Sigmoid colon (tissue), 6 donors: ENCODE measurements at regions not wholly inside any gene's neighbourhood (a gene's known extent, or its start where the extent isn't known, plus 50 kb on each side); places are given as distances from the start of the nearest gene placed in this dataset.

Experiments used
- DNase-seq: peaks from one replicate; pipeline ENCODE4 v3.0.0-alpha.2; 2019
- H3K27ac ChIP-seq, 4 donors: fragments of 200-600 bp; sonication (generic); one replicate each; pipeline ENCODE4 v1.5.1; 2016 to 2019; ENCODE audit warnings: mild to moderate bottlenecking in 1 of 4
- H3K27me3 ChIP-seq, 3 donors: fragments of 200-600 bp; sonication (generic); one replicate each; pipeline ENCODE4 v1.5.1; 2019; ENCODE audit warnings: mild to moderate bottlenecking in 1 of 3
- H3K36me3 ChIP-seq, 4 donors: fragments of 200-600 bp; sonication (generic); one replicate each; pipeline ENCODE4 v1.5.1; 2016 to 2019
- H3K4me1 ChIP-seq, 4 donors: fragments of 200-600 bp; sonication (generic); one replicate each; pipeline ENCODE4 v1.5.1; 2017 to 2019
- H3K4me3 ChIP-seq, 4 donors: fragments of 200-600 bp; sonication (generic); one replicate each; pipeline ENCODE4 v1.5.1; 2017 to 2019; ENCODE audit warnings: mild to moderate bottlenecking in 2 of 4, moderate library complexity in 1 of 4
- H3K9me3 ChIP-seq, 4 donors: fragments of 200-600 bp in 3 of 4; sonication (generic) in 3 of 4; one replicate each; pipeline versions ENCODE4 v1.5.1 to v1.6.1; 2013 to 2019
- EP300 ChIP-seq, 4 donors: sonication (generic); formaldehyde crosslinking; IDR thresholded peaks; one replicate each; pipeline ENCODE4 v1.6.1; 2017; ENCODE audit warnings: antibody characterized with exemption in 4 of 4
- POLR2A ChIP-seq, 2 donors: fragments of 450-650 bp; IDR thresholded peaks; one replicate each; pipeline ENCODE4 v1.6.1; 2016; ENCODE audit warnings: antibody characterized with exemption in 2 of 2, mild to moderate bottlenecking in 2 of 2, moderate library complexity in 2 of 2
- POLR2AphosphoS5 ChIP-seq, 4 donors: sonication (generic); formaldehyde crosslinking; IDR thresholded peaks; one replicate each; pipeline ENCODE4 v1.6.1; 2017; ENCODE audit warnings: antibody characterized with exemption in 4 of 4
- WGBS, 2 donors: extraction: QIAGEN DNeasy Blood & Tissue Kit; methylation state at CpG; one replicate each; pipeline ENCODE4 v1.1.7; 2013; 5-methylcytosine and 5-hydroxymethylcytosine counted together
- intact Hi-C: fragments of 100-400 bp; cut with DNase I; formaldehyde crosslinking; loops from one replicate; pipeline ENCODE4 v1.15.1; 2023
- TF ChIP-seq, protein P1 (sequence below), 4 experiments: fragments of 450-650 bp in 3 of 4; fragments of 200-600 bp in 1 of 4; IDR thresholded peaks; one replicate each; pipeline ENCODE4 v1.5.1; 2016 to 2019; ENCODE audit warnings: antibody characterized with exemption in 4 of 4, mild to moderate bottlenecking in 3 of 4, moderate library complexity in 2 of 4
- donor health status: healthy with polysubstance abuse.
- donor health status: healthy.

DNA sequence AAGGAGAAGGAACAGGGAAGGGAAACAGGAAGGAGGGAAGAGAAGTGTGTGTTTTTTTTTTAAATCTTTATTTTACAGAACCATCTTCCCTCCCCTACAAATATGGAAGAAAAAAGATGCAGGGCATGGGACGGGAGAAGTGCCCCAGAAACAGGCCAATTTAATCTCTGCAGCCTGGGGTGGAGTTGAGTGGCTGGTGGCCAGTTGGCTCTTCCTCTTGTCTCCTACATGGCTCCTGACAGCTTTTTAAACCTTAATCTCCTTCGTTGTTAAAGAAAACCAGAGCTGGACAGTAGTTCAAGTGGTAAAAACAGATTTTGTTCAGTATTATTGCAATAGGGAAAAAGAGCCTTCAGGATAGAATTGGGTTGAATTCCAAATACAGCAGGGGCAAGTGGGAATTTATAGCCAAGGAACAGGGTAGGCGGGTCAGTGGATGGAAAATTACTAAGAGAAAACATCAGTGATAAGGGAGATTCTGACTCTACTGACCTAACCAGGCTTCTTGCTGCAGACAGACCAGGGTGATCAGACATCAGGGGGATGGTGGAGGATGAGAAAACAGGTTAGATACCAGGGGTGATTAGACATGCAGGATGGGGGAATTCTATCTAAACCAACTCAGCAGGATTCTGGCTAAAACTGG is 125.1 kb upstream of the CLINT1 start:
- Histone ChIP-seq H3K9me3 (peaks cover 0 to 2% (median 0%) of the 10 kb centered on the region in 4 donors), H3K36me3 (no peaks in the 10 kb centered on the region), H3K4me3 (no peak overlapping the region), H3K27ac (peak overlapping the region in 3 of 4 donors; percentile 25 to 50 (median 42)), H3K27me3 (no peaks in the 10 kb centered on the region), H3K4me1 (peaks cover 0 to 15% (median 14%) of the 10 kb centered on the region in 4 donors)
- intact Hi-C loops = no loop called here
- TF ChIP-seq POLR2A (IDR thresholded peaks at IDR 0.05) (no peak), EP300 (IDR thresholded peaks at IDR 0.05) (no peak), POLR2AphosphoS5 (IDR thresholded peaks at IDR 0.05) (no peak)
- TF ChIP-seq, protein P1, sequence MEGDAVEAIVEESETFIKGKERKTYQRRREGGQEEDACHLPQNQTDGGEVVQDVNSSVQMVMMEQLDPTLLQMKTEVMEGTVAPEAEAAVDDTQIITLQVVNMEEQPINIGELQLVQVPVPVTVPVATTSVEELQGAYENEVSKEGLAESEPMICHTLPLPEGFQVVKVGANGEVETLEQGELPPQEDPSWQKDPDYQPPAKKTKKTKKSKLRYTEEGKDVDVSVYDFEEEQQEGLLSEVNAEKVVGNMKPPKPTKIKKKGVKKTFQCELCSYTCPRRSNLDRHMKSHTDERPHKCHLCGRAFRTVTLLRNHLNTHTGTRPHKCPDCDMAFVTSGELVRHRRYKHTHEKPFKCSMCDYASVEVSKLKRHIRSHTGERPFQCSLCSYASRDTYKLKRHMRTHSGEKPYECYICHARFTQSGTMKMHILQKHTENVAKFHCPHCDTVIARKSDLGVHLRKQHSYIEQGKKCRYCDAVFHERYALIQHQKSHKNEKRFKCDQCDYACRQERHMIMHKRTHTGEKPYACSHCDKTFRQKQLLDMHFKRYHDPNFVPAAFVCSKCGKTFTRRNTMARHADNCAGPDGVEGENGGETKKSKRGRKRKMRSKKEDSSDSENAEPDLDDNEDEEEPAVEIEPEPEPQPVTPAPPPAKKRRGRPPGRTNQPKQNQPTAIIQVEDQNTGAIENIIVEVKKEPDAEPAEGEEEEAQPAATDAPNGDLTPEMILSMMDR (IDR thresholded peaks at IDR 0.05) = no peak
- DNase-seq = no peak
- WGBS, 2 donors = 71 to 81% methylated on average over 3 of the region's 3 CpGs

DNA sequence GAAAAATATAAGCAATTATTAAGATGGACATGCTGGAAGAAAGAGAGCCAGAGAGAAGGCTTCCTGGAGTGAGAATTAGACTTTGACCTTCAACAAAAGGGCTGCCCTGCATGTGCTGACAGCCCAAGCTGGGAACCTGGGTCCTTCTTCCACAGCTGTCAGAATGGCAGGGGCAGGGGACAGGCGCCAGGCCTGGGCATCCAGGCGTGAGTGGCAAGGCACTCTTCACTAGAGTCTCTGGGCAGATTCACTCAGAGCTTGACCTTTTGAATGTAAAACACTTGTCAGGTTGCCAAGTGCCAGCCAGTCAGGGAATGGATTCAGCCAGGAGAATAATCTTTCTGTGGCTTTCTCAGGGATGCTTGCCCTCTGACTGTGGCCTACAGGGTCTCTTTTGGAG is 119.1 kb upstream of the CLINT1 start:
- Histone ChIP-seq H3K4me1 (peaks cover 0 to 2% (median under 1%) of the 10 kb centered on the region in 4 donors), H3K27ac (no peak overlapping the region), H3K27me3 (no peaks in the 10 kb centered on the region), H3K9me3 (no peaks in the 10 kb centered on the region), H3K4me3 (no peak overlapping the region), H3K36me3 (no peaks in the 10 kb centered on the region)
- TF ChIP-seq POLR2AphosphoS5 (IDR thresholded peaks at IDR 0.05) (no peak), EP300 (IDR thresholded peaks at IDR 0.05) (no peak), POLR2A (IDR thresholded peaks at IDR 0.05) (no peak)
- TF ChIP-seq, protein P1 (IDR thresholded peaks at IDR 0.05) = no peak
- no peak for DNase-seq
- WGBS, 2 donors = 60 to 79% methylated on average over 2 of the region's 2 CpGs
- intact Hi-C loops = no loop called here

DNA sequence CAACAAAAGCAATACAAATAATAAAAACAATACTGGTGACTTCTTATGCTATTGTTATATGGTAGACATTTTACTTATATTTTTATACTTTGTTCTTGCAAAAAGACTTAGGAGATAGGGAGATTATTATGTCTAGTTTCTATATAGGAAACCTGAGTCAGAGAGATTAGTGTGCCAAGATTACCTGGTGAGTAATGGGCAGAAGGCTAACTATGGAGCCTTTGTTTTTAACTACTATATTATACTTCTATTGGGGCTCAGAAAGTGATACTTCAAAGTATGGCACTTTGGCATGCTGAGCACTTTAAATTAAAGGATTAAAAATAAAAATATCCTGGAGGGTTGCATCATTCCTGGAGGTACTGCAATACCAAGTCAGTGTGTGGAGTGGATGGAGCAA is 117.5 kb upstream of the CLINT1 start:
- no peak overlapping the region for H3K27ac ChIP-seq
- no peaks in the 10 kb centered on the region for H3K36me3 ChIP-seq
- H3K9me3 ChIP-seq = no peaks in the 10 kb centered on the region
- H3K4me3 ChIP-seq = no peak overlapping the region
- H3K27me3 ChIP-seq = no peaks in the 10 kb centered on the region
- TF ChIP-seq, protein P1 (IDR thresholded peaks at IDR 0.05) = no peak
- TF ChIP-seq POLR2A (IDR thresholded peaks at IDR 0.05) (no peak), POLR2AphosphoS5 (IDR thresholded peaks at IDR 0.05) (no peak), EP300 (IDR thresholded peaks at IDR 0.05) (no peak)
- intact Hi-C loops = no loop called here
- peaks cover 2 to 17% (median 12%) of the 10 kb centered on the region in 4 donors for H3K4me1 ChIP-seq
- no peak for DNase-seq

DNA sequence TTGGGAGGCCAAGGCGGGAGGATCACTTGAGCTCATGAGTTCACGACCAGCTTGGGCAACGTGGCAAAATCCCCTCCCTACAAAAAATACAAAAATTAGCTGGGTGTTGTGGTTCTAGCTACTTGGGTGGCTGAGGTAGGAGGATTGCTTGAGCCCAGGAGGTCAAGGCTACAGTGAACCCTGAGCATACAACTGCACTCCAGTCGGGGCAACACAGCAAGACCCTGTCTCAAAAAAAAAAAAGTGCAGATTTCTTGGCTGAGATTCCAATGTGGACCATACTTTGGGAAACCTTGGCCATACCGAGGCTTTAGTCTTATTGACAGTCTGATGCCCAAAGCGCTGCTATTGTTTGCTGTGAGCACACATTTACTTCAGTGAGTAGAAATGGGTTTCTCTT is 113.6 kb upstream of the CLINT1 start:
- H3K4me1 ChIP-seq = peaks cover 2 to 21% (median 16%) of the 10 kb centered on the region in 4 donors
- H3K4me3 ChIP-seq = no peak overlapping the region
- H3K9me3 ChIP-seq = no peaks in the 10 kb centered on the region
- H3K36me3 ChIP-seq = no peaks in the 10 kb centered on the region
- DNase-seq = no peak
- TF ChIP-seq POLR2A (IDR thresholded peaks at IDR 0.05) (no peak), POLR2AphosphoS5 (IDR thresholded peaks at IDR 0.05) (no peak), EP300 (IDR thresholded peaks at IDR 0.05) (no peak)
- TF ChIP-seq, protein P1 (IDR thresholded peaks at IDR 0.05) = no peak
- no peaks in the 10 kb centered on the region for H3K27me3 ChIP-seq
- 93% methylated on average over 6 of the region's 6 CpGs for WGBS, 2 donors
- H3K27ac ChIP-seq = peak overlapping the region in 3 of 4 donors; percentile 67 to 76 (median 75)
- intact Hi-C loops = no loop called here
